ENCODE measurements at regions not wholly inside any gene's neighbourhood (a gene's known extent, or its start where the extent isn't known, plus 50 kb on each side); places are given as distances from the start of the nearest gene placed in this dataset.

- Histone ChIP-seq H3K36me3 (ENCODE audit: control insufficient read depth in 4 of 4, insufficient read depth in 4 of 4, low read length in 3 of 4) (no peaks in the 10 kb centered on the region), H3K27ac (ENCODE audit: insufficient read depth in 1 of 2, low read depth in 1 of 2, low read length in 2 of 2, poor library complexity in 1 of 2, severe bottlenecking in 2 of 2) (no peak overlapping the region), H3K4me3 (ENCODE audit: control insufficient read depth in 1 of 7, extremely low read depth in 1 of 7, insufficient read depth in 4 of 7, low read depth in 2 of 7, low read length in 6 of 7) (no peak overlapping the region), H3K4me1 (ENCODE audit: control extremely low read depth in 1 of 4, control insufficient read depth in 4 of 4, insufficient read depth in 4 of 4, low read length in 3 of 4) (no peaks in the 10 kb centered on the region), H3K9me3 (ENCODE audit: control extremely low read depth in 1 of 5, control insufficient read depth in 4 of 5, insufficient read depth in 2 of 5, low read depth in 1 of 5, low read length in 4 of 5) (no peaks in the 10 kb centered on the region), H3K27me3 (replicated peaks in 2 of 5; ENCODE audit: control insufficient read depth in 4 of 5, insufficient read depth in 5 of 5, low read length in 4 of 5) (no peaks in the 10 kb centered on the region)
- POLR2A ChIA-PET: no interaction called here
- CTCF ChIA-PET: interaction anchor here (0.7 to 3.2 kb wide), 10 partner anchors 8 to 1505 kb away, joined by 3 to 36 read pairs (median 4); no protein-coding TSS in a partner anchor
- WGBS (ENCODE audit: insufficient coverage): 83% methylated on average over 4 of the region's 4 CpGs
- DNase-seq: peak; percentile 28 to 49 (median 30)
Measured at GRCh38 chr13:89361909-89362308, 1690.7 kb downstream of the SLITRK5 start.

GRCh38 chr13:89363144-89363543 is 1692.0 kb downstream of the SLITRK5 start:
- Histone ChIP-seq H3K4me1 (ENCODE audit: control extremely low read depth in 1 of 4, control insufficient read depth in 4 of 4, insufficient read depth in 4 of 4, low read length in 3 of 4) (no peaks in the 10 kb centered on the region), H3K27ac (ENCODE audit: insufficient read depth in 1 of 2, low read depth in 1 of 2, low read length in 2 of 2, poor library complexity in 1 of 2, severe bottlenecking in 2 of 2) (no peak overlapping the region), H3K36me3 (ENCODE audit: control insufficient read depth in 4 of 4, insufficient read depth in 4 of 4, low read length in 3 of 4) (no peaks in the 10 kb centered on the region), H3K9me3 (ENCODE audit: control extremely low read depth in 1 of 5, control insufficient read depth in 4 of 5, insufficient read depth in 2 of 5, low read depth in 1 of 5, low read length in 4 of 5) (no peaks in the 10 kb centered on the region), H3K27me3 (replicated peaks in 2 of 5; ENCODE audit: control insufficient read depth in 4 of 5, insufficient read depth in 5 of 5, low read length in 4 of 5) (no peaks in the 10 kb centered on the region), H3K4me3 (ENCODE audit: control insufficient read depth in 1 of 7, extremely low read depth in 1 of 7, insufficient read depth in 4 of 7, low read depth in 2 of 7, low read length in 6 of 7) (no peak overlapping the region)
- DNase-seq: no peak
- WGBS (ENCODE audit: insufficient coverage): 98% methylated on average over 24 of the region's 41 CpGs
- ChIA-PET CTCF (no interaction called here), POLR2A (no interaction called here)

DNA sequence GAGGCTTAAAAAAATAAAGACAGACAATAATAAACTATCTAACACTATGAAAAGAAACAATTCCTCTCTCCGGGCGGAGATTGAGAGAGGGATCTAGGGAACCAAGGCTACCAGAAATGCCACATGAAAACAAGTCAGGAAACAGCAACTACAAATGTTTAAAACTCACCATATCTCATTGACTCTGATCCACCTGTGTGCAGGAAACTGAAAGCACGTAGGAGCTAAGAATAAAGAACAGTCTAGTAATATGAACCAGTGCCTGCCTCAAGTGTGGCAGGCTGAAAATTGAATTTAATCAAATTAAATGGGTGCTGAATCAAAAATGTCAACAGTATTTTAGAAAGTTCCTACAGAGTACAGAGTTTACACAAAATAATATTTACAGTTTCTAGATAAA is 1701.0 kb downstream of the SLITRK5 start:
- no peak overlapping the region for H3K27ac ChIP-seq (ENCODE audit: insufficient read depth in 1 of 2, low read depth in 1 of 2, low read length in 2 of 2, poor library complexity in 1 of 2, severe bottlenecking in 2 of 2)
- no peaks in the 10 kb centered on the region for H3K36me3 ChIP-seq (ENCODE audit: control insufficient read depth in 4 of 4, insufficient read depth in 4 of 4, low read length in 3 of 4)
- no peak for DNase-seq
- 86% methylated on average over 2 of the region's 3 CpGs for WGBS (ENCODE audit: insufficient coverage)
- H3K27me3 ChIP-seq (replicated peaks in 2 of 5; ENCODE audit: control insufficient read depth in 4 of 5, insufficient read depth in 5 of 5, low read length in 4 of 5): no peaks in the 10 kb centered on the region
- H3K9me3 ChIP-seq (ENCODE audit: control extremely low read depth in 1 of 5, control insufficient read depth in 4 of 5, insufficient read depth in 2 of 5, low read depth in 1 of 5, low read length in 4 of 5): no peaks in the 10 kb centered on the region
- H3K4me3 ChIP-seq (ENCODE audit: control insufficient read depth in 1 of 7, extremely low read depth in 1 of 7, insufficient read depth in 4 of 7, low read depth in 2 of 7, low read length in 6 of 7): no peak overlapping the region
- H3K4me1 ChIP-seq (ENCODE audit: control extremely low read depth in 1 of 4, control insufficient read depth in 4 of 4, insufficient read depth in 4 of 4, low read length in 3 of 4): peaks cover 0 to 8% (median 0%) of the 10 kb centered on the region in 4 experiments
- ChIA-PET POLR2A (no interaction called here), CTCF (interaction anchor here (1.4 kb wide), 1 partner anchor 11 kb away, joined by 5 read pairs; no protein-coding TSS in a partner anchor)

DNA sequence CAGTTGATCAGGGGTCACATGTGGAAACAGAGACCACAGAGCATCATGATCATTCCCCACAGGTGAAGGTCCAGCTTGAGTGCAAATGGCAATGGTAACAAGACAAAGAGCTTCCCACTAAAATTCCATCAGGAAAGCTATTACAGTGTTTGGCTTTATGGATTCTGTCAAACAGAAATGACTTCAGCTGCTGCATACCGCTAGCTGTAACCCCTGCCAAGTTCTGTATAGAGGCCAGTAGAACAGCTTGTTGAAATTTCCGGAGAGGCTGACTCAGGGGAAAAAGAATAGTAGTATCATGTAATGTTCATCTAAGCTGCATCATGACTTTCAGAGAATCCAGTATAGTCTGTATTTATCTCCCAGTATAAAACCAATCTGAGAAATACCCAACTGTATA is 1704.7 kb downstream of the SLITRK5 start:
- WGBS (ENCODE audit: insufficient coverage): 64% methylated on average over 1 of the region's 2 CpGs
- CTCF ChIA-PET: interaction anchor here (2.4 kb wide), 1 partner anchor 14 kb away, joined by 8 read pairs; no protein-coding TSS in a partner anchor

GRCh38 chr13:89380101-89380500 is 1708.9 kb downstream of the SLITRK5 start:
- DNase-seq: peak; percentile 12 to 66 (median 62)
- Histone ChIP-seq H3K9me3 (ENCODE audit: control extremely low read depth in 1 of 5, control insufficient read depth in 4 of 5, insufficient read depth in 2 of 5, low read depth in 1 of 5, low read length in 4 of 5) (no peaks in the 10 kb centered on the region), H3K27ac (ENCODE audit: insufficient read depth in 1 of 2, low read depth in 1 of 2, low read length in 2 of 2, poor library complexity in 1 of 2, severe bottlenecking in 2 of 2) (no peak overlapping the region), H3K4me3 (ENCODE audit: control insufficient read depth in 1 of 7, extremely low read depth in 1 of 7, insufficient read depth in 4 of 7, low read depth in 2 of 7, low read length in 6 of 7) (no peak overlapping the region), H3K4me1 (ENCODE audit: control extremely low read depth in 1 of 4, control insufficient read depth in 4 of 4, insufficient read depth in 4 of 4, low read length in 3 of 4) (peaks cover 0 to 16% (median 5%) of the 10 kb centered on the region in 4 experiments), H3K36me3 (ENCODE audit: control insufficient read depth in 4 of 4, insufficient read depth in 4 of 4, low read length in 3 of 4) (no peaks in the 10 kb centered on the region), H3K27me3 (replicated peaks in 2 of 5; ENCODE audit: control insufficient read depth in 4 of 5, insufficient read depth in 5 of 5, low read length in 4 of 5) (no peaks in the 10 kb centered on the region)
- 89% methylated on average over 1 of the region's 3 CpGs for WGBS (ENCODE audit: insufficient coverage)
- ChIA-PET CTCF (no interaction called here), POLR2A (no interaction called here)

More for the DNA sequence above, 1704.7 kb downstream of the SLITRK5 start:
- no peak overlapping the region for H3K4me3 ChIP-seq (ENCODE audit: control insufficient read depth in 1 of 7, extremely low read depth in 1 of 7, insufficient read depth in 4 of 7, low read depth in 2 of 7, low read length in 6 of 7)
- H3K27ac ChIP-seq (ENCODE audit: insufficient read depth in 1 of 2, low read depth in 1 of 2, low read length in 2 of 2, poor library complexity in 1 of 2, severe bottlenecking in 2 of 2): no peak overlapping the region
- POLR2A ChIA-PET: no interaction called here
- no peaks in the 10 kb centered on the region for H3K9me3 ChIP-seq (ENCODE audit: control extremely low read depth in 1 of 5, control insufficient read depth in 4 of 5, insufficient read depth in 2 of 5, low read depth in 1 of 5, low read length in 4 of 5)
- peak in 2 of 3 donors; percentile 35 to 51 for DNase-seq
- peaks cover 0 to 16% (median 4%) of the 10 kb centered on the region in 4 experiments for H3K4me1 ChIP-seq (ENCODE audit: control extremely low read depth in 1 of 4, control insufficient read depth in 4 of 4, insufficient read depth in 4 of 4, low read length in 3 of 4)
- no peaks in the 10 kb centered on the region for H3K36me3 ChIP-seq (ENCODE audit: control insufficient read depth in 4 of 4, insufficient read depth in 4 of 4, low read length in 3 of 4)
- no peaks in the 10 kb centered on the region for H3K27me3 ChIP-seq (replicated peaks in 2 of 5; ENCODE audit: control insufficient read depth in 4 of 5, insufficient read depth in 5 of 5, low read length in 4 of 5)

DNA sequence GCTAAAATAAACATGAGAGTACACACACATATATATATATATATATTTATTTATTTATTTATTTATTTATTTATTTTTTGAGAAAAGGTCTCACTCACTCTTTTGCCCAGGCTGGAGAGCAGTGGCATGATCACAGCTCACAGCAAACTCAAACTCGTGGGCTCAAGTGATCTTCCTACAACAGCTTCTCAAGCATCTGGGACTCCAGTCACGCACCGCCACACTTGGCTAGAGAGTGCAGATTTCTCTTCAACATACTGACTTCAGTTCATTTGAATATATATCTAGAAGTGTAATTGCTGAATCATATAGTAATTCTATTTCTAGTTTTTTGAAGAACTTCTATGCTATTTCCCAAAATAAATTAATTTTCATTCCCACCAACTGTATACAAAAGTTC is 1711.8 kb downstream of the SLITRK5 start:
- POLR2A ChIA-PET: no interaction called here
- peaks cover 0 to 20% (median 5%) of the 10 kb centered on the region in 4 experiments for H3K4me1 ChIP-seq (ENCODE audit: control extremely low read depth in 1 of 4, control insufficient read depth in 4 of 4, insufficient read depth in 4 of 4, low read length in 3 of 4)
- WGBS (ENCODE audit: insufficient coverage): 100% methylated on average over 1 of the region's 3 CpGs
- no peaks in the 10 kb centered on the region for H3K36me3 ChIP-seq (ENCODE audit: control insufficient read depth in 4 of 4, insufficient read depth in 4 of 4, low read length in 3 of 4)
- no peaks in the 10 kb centered on the region for H3K9me3 ChIP-seq (ENCODE audit: control extremely low read depth in 1 of 5, control insufficient read depth in 4 of 5, insufficient read depth in 2 of 5, low read depth in 1 of 5, low read length in 4 of 5)
- H3K27ac ChIP-seq (ENCODE audit: insufficient read depth in 1 of 2, low read depth in 1 of 2, low read length in 2 of 2, poor library complexity in 1 of 2, severe bottlenecking in 2 of 2): no peak overlapping the region
- no peak for DNase-seq
- H3K4me3 ChIP-seq (ENCODE audit: control insufficient read depth in 1 of 7, extremely low read depth in 1 of 7, insufficient read depth in 4 of 7, low read depth in 2 of 7, low read length in 6 of 7): no peak overlapping the region
- CTCF ChIA-PET: no interaction called here
- H3K27me3 ChIP-seq (replicated peaks in 2 of 5; ENCODE audit: control insufficient read depth in 4 of 5, insufficient read depth in 5 of 5, low read length in 4 of 5): no peaks in the 10 kb centered on the region

DNA sequence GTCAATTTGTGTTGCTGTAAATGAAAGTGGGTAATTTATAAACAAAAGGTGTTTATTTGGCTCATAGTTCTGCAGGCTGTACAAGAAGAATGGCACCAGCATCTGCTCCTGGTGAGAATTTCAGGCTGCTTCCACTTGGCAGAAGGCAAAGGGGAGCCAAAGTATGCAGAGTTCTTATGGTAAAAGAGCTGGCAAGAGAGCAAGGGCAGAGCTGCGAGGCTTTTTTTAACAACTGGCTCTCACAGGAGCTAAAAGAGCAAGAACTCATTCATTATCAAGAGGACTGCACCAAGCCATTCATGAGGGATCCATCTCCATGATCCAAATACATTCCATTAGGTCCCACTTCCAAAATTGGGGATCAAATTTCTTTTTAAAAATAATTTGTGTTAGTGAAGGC is 1712.7 kb downstream of the SLITRK5 start:
- ChIA-PET POLR2A (no interaction called here), CTCF (no interaction called here)
- Histone ChIP-seq H3K27me3 (replicated peaks in 2 of 5; ENCODE audit: control insufficient read depth in 4 of 5, insufficient read depth in 5 of 5, low read length in 4 of 5) (no peaks in the 10 kb centered on the region), H3K9me3 (ENCODE audit: control extremely low read depth in 1 of 5, control insufficient read depth in 4 of 5, insufficient read depth in 2 of 5, low read depth in 1 of 5, low read length in 4 of 5) (no peaks in the 10 kb centered on the region), H3K36me3 (ENCODE audit: control insufficient read depth in 4 of 4, insufficient read depth in 4 of 4, low read length in 3 of 4) (no peaks in the 10 kb centered on the region), H3K4me3 (ENCODE audit: control insufficient read depth in 1 of 7, extremely low read depth in 1 of 7, insufficient read depth in 4 of 7, low read depth in 2 of 7, low read length in 6 of 7) (no peak overlapping the region), H3K27ac (ENCODE audit: insufficient read depth in 1 of 2, low read depth in 1 of 2, low read length in 2 of 2, poor library complexity in 1 of 2, severe bottlenecking in 2 of 2) (no peak overlapping the region), H3K4me1 (ENCODE audit: control extremely low read depth in 1 of 4, control insufficient read depth in 4 of 4, insufficient read depth in 4 of 4, low read length in 3 of 4) (peaks cover 0 to 20% (median 5%) of the 10 kb centered on the region in 4 experiments)
- DNase-seq: no peak
- WGBS (ENCODE audit: insufficient coverage): no CpG with 5 or more reads among the region's 1 CpG
